Urinary bladder (tissue), 3 donors: ENCODE measurements at regions not wholly inside any gene's neighbourhood (a gene's known extent, or its start where the extent isn't known, plus 50 kb on each side); places are given as distances from the start of the nearest gene placed in this dataset.
A peak's percentile ranks its signal among the peaks of the same experiment; 100 is the strongest.
"Not testable (repeated sequence)": the region's sequence is repeated elsewhere in the genome, so short reads cannot be mapped to it uniquely, and the experiment has no call there.

Experiments
- DNase-seq: peaks from one replicate; pipeline ENCODE4 v3.0.0-alpha.2; 2015; ENCODE audit errors: extremely low spot score
- H3K27ac ChIP-seq: one replicate; pipeline ENCODE4 v1.5.1; 2013; ENCODE audit warnings: low read depth, mild to moderate bottlenecking, moderate library complexity
- H3K36me3 ChIP-seq: one replicate; pipeline ENCODE4 v1.6.1; 2013; ENCODE audit warnings: mild to moderate bottlenecking, moderate library complexity; ENCODE audit not compliant: insufficient read depth
- H3K4me1 ChIP-seq: one replicate; pipeline ENCODE4 v1.6.1; 2013; ENCODE audit warnings: mild to moderate bottlenecking, moderate library complexity; ENCODE audit not compliant: insufficient read depth
- H3K4me3 ChIP-seq: one replicate; pipeline ENCODE4 v1.5.1; 2013; ENCODE audit warnings: low read depth, low read length
- WGBS: extraction: QIAGEN DNeasy Blood & Tissue Kit; methylation state at CpG from one replicate; pipeline ENCODE4 v1.1.7; 2013; 5-methylcytosine and 5-hydroxymethylcytosine counted together
- donor health status: healthy with polysubstance abuse.
- donor health status: healthy.

GRCh38 chr9:745761-746380, 95.6 kb upstream of the DMRT1 start:
- no peak for DNase-seq
- no peaks in the 10 kb centered on the region for H3K36me3 ChIP-seq
- H3K4me3 ChIP-seq: no peak overlapping the region
- 85% methylated on average over 16 of the region's 16 CpGs for WGBS
- no peak overlapping the region for H3K27ac ChIP-seq
- H3K4me1 ChIP-seq: no peaks in the 10 kb centered on the region

- Histone ChIP-seq H3K36me3 (no peaks in the 10 kb centered on the region), H3K4me1 (no peaks in the 10 kb centered on the region)
Observed at GRCh38 chr9:746661-747434, 94.6 kb upstream of the DMRT1 start.

GRCh38 chr9:747567-747966, 93.9 kb upstream of the DMRT1 start:
- no peak overlapping the region for H3K27ac ChIP-seq
- 96% methylated on average over 1 of the region's 1 CpG for WGBS
- DNase-seq: no peak
- H3K4me3 ChIP-seq: no peak overlapping the region
- no peaks in the 10 kb centered on the region for H3K36me3 ChIP-seq
- H3K4me1 ChIP-seq: no peaks in the 10 kb centered on the region

More at GRCh38 chr9:746661-747434, 94.6 kb upstream of the DMRT1 start:
- Histone ChIP-seq H3K4me3 (no peak overlapping the region), H3K27ac (no peak overlapping the region)
- WGBS: 94% methylated on average over 7 of the region's 7 CpGs
- DNase-seq: no peak

GRCh38 chr9:748861-749497, 92.5 kb upstream of the DMRT1 start:
- Histone ChIP-seq H3K36me3 (no peaks in the 10 kb centered on the region), H3K4me1 (no peaks in the 10 kb centered on the region), H3K27ac (no peak overlapping the region), H3K4me3 (no peak overlapping the region)
- no peak for DNase-seq
- 85% methylated on average over 10 of the region's 10 CpGs for WGBS

GRCh38 chr9:749716-750115, 91.8 kb upstream of the DMRT1 start:
- H3K27ac ChIP-seq: no peak overlapping the region
- no peak for DNase-seq
- no peaks in the 10 kb centered on the region for H3K4me1 ChIP-seq
- H3K36me3 ChIP-seq: no peaks in the 10 kb centered on the region
- 62% methylated on average over 5 of the region's 5 CpGs for WGBS
- H3K4me3 ChIP-seq: no peak overlapping the region

- Histone ChIP-seq H3K27ac (no peak overlapping the region), H3K4me3 (no peak overlapping the region), H3K36me3 (no peaks in the 10 kb centered on the region), H3K4me1 (no peaks in the 10 kb centered on the region)
- WGBS: 85% methylated on average over 7 of the region's 7 CpGs
- DNase-seq: no peak
Observed at GRCh38 chr9:750249-750967, 91.1 kb upstream of the DMRT1 start.

GRCh38 chr9:751137-752051, 90.1 kb upstream of the DMRT1 start:
- H3K4me1 ChIP-seq: peaks cover 2% of the 10 kb centered on the region

GRCh38 chr9:752201-752600, 89.3 kb upstream of the DMRT1 start:
- H3K4me3 ChIP-seq: no peak overlapping the region
- H3K4me1 ChIP-seq: peaks cover 2% of the 10 kb centered on the region
- 27% methylated on average over 5 of the region's 5 CpGs for WGBS
- H3K36me3 ChIP-seq: no peaks in the 10 kb centered on the region
- H3K27ac ChIP-seq: peak overlapping the region; percentile 6
- DNase-seq: no peak

More at GRCh38 chr9:751137-752051, 90.1 kb upstream of the DMRT1 start:
- no peak for DNase-seq
- 59% methylated on average over 14 of the region's 14 CpGs for WGBS
- peak overlapping the region; percentile 6 for H3K27ac ChIP-seq
- H3K4me3 ChIP-seq: no peak overlapping the region
- H3K36me3 ChIP-seq: no peaks in the 10 kb centered on the region

GRCh38 chr9:752681-753200, 88.8 kb upstream of the DMRT1 start:
- Histone ChIP-seq H3K4me1 (peaks cover 2% of the 10 kb centered on the region), H3K27ac (no peak overlapping the region), H3K4me3 (no peak overlapping the region), H3K36me3 (no peaks in the 10 kb centered on the region)
- DNase-seq: no peak
- WGBS: 87% methylated on average over 6 of the region's 6 CpGs

GRCh38 chr9:753734-754133, 87.8 kb upstream of the DMRT1 start:
- not testable (repeated sequence) for H3K4me1 ChIP-seq, H3K36me3 ChIP-seq, DNase-seq, H3K27ac ChIP-seq, H3K4me3 ChIP-seq
- 92% methylated on average over 9 of the region's 9 CpGs for WGBS

- WGBS: 84% methylated on average over 9 of the region's 9 CpGs
- Histone ChIP-seq H3K36me3 (no peaks in the 10 kb centered on the region), H3K4me3 (no peak overlapping the region), H3K4me1 (peaks cover 2% of the 10 kb centered on the region), H3K27ac (no peak overlapping the region)
- DNase-seq: no peak
Observed at GRCh38 chr9:754150-754931, 87.2 kb upstream of the DMRT1 start.
